HG03571 (cell line): ENCODE measurements at regions not wholly inside any gene's neighbourhood (a gene's known extent, or its start where the extent isn't known, plus 50 kb on each side); places are given as distances from the start of the nearest gene placed in this dataset.

Source experiments
- ATAC-seq: cut with Tn5 transposase; IDR thresholded peaks from one replicate; pipeline ENCODE4 v1.9.1; 2021; ENCODE audit not compliant: unreplicated experiment

DNA sequence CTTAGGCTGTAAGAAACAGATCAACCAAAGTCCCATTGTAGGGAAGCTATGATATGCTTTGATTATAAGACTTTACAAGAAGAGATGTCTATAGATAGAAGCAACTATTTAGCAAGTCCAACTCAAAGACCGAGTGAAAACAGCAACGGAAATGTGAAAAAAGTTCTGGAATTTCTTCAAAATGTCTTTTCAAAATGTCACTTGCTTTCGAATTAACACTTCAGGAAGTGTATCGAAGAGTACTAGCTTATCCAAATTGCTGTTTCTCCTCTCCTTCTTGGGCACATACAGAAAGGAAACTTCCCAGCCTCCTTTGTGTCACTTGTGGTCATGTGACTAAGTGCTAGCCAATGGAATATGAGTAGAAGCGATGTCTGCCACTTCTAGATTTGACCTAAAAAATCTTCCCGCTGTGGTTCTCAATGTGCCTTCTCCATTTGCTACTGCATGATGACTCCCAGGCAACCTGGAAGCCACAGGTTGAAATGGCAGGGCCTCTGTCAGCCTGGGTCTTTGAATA lies 89.9 kb downstream of the TSEN15 start:
- no peak for ATAC-seq

GRCh38 chr1:184143449-184143848 lies 91.9 kb downstream of the TSEN15 start:
- ATAC-seq: no peak

- no peak for ATAC-seq
Measured at GRCh38 chr1:184145083-184145482, 93.6 kb downstream of the TSEN15 start.

DNA sequence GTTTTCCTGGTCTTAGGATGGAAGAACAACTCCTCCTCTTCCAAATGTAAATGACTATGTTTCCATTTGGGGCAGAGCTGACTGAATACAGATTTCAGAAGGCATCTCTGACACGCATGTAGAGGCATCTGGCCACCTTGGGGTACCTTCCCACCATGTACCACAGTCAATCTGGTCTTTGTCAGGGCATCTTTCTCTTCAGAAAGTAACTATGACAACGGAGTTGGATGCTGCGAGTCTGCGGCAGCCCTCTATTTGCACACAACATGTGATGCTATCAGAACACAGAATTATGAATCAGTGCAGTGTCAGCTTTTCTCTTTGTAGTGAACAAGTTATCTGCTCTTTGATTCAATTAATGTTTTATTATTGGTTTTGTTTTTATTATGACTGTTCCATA lies 94.7 kb downstream of the TSEN15 start:
- no peak for ATAC-seq

DNA sequence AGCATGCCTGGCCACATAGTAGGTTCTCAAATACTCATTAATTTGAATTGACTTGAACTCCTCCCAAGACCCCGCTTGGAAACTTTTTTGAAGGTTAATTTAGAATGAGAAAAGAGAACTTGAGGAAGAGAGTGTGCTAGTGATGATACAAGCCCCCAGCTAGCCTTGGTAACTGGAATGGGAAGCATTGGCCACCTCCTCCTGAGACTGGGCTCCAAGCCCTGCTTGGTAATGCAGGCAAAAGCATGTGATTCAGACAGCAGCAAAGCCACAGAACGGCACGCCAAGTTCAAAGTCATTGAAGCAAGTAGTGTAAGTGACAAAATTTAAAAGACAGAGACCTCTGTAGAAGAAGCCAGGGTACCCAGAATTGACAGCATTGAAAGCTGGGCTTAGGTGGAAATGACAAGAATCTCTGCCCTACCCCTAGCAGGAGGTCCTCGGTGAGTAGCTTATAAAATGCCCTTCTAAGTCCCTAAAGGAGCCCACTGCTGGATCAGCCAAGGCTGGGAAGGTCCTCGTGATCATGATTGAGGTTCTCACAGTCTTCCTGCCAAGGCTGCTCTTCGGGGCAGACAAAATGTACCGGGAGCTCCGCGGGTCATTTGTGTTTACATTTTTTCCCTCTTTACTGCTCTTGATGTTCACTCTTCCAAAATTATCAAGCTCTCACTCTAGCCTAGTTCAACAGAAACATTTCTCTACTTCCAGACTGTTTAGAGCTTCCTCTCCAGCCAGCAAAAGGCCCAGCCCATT lies 99.4 kb downstream of the TSEN15 start:
- no peak for ATAC-seq

- ATAC-seq: no peak
Measured at GRCh38 chr1:184152434-184152898, 100.9 kb downstream of the TSEN15 start.

- ATAC-seq: no peak
Measured at GRCh38 chr1:184152974-184153373, 101.4 kb downstream of the TSEN15 start.

DNA sequence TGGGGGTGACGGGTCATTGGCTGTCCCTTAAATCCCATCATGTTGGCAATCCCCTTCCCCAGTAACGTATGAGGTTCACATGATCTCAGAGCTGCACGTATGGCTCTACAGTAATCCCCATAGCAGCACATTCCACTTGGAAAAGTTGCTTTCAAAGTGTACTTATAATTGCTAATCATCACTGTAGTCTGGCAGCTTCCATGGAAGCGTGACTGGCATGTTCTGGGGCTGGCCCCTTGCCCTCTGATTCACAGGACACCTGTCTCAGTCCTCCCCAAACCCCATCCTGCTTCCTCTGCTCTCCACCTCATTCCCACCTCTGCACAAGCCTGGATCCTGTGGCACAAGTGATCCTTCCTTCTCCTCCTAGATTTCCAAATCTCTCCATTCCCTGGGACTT lies 102.2 kb downstream of the TSEN15 start:
- ATAC-seq: no peak

GRCh38 chr1:184156521-184157393 lies 105.2 kb downstream of the TSEN15 start:
- no peak for ATAC-seq

DNA sequence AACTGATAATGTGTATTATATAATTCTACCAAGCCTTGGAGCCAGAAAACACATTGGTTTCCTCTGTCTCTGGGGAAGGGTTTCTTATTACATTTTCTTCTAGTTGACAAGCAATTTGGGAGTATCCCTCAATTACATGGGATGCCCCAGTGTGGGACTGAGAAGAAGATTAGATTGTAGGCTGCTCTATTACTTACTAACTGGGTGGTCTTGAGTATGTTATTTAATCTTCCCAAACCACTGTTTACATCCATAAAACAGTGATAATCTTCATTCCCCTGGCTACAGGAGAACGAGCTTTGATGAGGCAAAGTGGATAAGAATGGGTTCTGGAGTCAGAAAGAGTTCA lies 105.8 kb downstream of the TSEN15 start:
- ATAC-seq: no peak

DNA sequence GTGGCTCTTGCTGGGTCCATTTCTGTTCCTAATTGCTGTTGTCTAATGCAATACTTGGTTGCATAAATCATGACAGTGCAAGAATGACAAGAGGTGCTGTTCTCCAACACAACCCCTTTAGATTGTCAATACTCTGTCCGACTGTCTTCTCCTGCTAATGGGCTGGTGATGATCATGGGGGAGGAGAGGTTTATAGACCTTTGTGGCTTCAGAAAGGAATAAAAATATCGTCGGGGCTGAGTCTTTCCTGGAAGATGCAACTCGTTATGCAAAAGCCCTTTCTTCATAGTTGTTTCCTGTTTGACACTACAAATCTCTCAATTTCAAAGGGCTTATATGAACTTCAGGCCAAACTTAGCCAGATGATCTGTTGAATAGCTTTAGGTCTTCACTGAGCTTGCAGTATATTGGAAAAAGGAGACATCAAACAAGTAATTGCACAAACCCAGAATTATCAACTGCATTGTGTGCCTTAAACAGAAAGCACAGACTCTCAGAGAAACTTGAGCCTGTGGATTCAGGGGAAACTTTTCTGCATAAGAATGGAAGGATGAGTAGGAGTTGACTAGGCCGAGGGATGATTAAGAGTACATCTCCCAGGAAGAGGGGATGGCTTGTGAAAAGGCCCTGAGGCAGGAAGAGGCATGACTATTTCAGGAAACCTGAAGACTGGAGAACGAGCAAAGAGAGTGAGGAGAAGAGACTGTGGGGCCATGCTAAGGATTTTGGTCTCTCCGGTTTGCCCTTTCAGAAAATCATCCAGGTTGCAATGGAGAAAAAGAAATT lies 107.6 kb downstream of the TSEN15 start:
- ATAC-seq: no peak

DNA sequence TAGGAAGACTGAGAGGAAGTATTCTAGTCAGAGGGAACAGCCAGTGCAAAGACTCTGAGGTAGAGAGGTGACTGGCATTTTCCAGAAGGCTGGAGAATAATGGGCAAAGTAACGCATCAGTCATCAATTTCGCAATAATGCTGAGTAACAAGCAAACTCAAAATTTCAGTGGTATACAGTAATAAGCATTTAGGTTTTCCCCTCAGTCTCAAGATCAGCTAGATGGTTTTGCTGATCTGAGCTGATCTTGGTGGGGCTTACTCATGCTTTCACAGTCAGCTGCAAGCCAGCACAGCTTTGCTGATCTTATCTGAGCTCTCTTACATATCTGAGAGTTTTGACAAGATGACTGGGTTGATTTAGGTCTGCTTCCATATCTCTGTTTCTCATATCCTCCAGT lies 108.7 kb downstream of the TSEN15 start:
- no peak for ATAC-seq

DNA sequence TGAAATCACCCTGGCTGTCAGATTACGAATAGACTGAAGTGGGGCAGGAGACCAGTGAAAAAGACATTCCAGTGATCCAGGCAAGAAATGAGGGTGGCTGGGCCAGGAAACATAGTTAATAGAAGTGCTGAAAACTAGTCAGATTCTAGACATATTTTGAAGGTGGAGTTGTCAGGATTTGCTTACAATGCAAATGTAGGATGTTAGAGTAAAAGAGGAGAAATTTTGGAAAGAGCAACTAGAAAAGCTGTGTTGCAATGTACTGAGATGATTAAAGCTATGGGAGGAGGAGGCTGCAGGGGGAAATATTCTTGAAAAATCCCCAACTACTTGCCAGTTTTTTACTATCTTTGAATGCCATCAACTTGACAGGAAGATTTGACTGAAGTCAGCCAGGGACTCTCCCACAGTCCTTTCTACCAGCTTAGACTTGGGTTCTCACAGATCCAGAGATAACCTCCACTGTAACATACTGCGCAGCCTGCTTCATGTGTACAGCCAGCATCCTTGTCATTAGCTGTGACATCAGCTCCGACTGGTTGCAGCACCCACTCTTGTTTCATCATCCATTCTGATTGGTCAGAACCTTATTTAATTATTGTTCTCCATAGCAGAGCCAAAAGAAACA lies 109.7 kb downstream of the TSEN15 start:
- ATAC-seq: no peak

DNA sequence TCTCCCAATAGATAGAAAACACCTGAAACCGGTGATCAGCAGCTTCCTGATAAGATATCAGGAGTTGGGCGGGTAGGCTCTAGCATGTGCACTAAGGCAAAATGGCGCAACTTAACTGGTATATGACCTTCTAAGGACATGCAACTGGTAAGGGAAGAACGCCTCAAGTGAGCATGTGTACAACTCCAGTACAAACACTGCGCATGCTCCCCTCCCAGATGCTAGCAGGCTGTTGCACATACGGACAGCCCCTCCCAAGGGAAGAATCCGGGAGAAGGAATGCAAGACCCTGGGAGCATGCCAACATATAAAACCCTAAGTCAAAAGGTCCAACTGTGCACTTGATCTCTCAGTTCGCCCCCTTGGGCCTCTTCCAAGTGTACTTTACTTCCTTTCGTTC lies 110.8 kb downstream of the TSEN15 start:
- ATAC-seq: no peak

- peak; percentile 88 for ATAC-seq
Measured at GRCh38 chr1:184163674-184164465, 112.3 kb downstream of the TSEN15 start.

DNA sequence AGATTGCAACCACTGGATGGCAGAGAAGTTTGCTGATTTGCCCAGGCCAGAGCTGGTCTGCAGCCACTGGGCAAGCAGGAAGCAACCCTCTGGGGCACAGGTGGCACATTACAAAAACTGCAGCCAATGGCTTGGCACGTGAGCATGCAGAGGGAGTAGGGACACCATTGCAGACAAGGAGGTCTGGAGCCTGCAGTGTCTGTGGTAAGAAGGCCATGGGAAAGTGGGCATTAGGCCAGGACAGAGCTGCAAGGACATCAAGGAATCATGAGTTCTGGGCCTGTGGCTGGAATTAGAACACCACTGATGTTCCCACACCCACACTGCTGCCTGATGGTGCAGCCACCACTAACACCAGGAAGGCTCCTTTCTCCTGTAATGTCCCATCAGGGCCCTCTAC lies 113.0 kb downstream of the TSEN15 start:
- no peak for ATAC-seq

DNA sequence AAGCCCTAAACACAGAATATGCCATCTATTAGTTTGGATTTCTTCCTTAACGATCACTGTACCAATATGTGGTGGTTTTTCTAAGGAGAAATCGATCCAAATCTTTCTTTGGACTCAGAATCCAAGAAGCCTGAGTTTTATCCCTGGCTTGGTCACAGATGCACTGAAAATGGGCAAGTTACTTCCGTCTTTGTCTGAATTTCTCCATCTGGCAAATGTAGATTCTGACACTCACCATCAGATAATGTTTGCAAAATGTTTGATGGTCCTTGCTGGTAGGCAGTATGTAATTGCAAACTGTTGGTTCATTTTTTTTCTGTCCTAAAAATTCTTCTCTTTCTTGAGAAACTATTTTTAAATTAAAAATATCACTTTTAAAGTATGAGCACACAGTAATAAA lies 115.0 kb downstream of the TSEN15 start:
- no peak for ATAC-seq

DNA sequence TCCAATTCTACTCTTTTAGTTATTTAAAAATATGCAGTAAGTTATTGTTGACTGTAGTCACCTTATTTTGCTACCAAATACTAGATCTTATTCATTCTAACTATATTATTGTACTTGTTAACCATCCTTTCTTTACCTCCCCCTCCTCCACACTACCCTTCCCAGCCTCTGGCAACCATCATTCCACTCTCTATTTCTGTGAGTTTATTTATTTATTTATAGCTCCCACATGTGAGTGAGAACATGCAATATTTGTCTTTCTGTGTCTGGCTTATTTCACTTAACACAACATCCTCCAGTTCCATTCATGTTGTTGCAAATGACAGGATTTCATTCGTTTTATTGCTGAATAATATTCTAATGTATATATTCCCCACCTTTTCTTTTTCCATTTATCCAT lies 115.8 kb downstream of the TSEN15 start:
- no peak for ATAC-seq

DNA sequence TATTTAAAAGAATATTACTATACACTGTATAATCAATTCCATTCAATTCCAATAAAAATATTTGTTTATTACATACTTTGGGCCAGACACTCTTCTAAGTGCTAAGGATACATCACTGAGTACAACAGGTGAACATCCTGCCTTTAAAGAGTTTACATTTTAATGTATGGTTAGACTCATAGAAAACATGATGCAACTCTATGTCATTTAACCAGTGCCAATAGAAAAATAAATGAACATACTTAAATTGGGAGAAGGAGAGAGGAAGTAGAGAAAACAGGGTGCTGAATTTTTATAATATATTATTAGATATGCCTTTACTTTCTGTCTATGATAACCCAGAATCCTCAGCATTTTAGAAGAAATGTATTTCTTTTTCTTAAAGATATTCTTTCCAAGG lies 119.2 kb downstream of the TSEN15 start:
- ATAC-seq: no peak

DNA sequence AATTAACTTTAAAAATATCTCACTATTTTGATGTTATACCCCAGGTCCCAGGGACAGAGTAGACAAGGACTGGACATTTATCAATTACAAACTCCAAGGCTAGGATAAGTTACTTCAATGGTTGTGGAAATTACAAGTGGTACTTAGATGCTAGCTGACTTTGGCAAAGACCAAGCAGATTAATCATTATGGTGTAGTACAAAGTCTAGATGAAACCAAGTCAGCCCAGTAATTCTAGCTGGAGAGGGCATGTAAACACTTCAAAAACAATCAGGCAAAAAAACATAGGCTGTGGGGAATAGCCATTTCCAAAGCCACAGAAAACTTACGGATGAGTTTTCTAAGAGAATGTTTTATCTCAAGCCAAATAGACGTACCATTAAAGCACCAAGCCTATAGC lies 124.5 kb downstream of the TSEN15 start:
- ATAC-seq: no peak
